Keratinocyte (primary cell): ENCODE measurements at regions not wholly inside any gene's neighbourhood (a gene's known extent, or its start where the extent isn't known, plus 50 kb on each side); places are given as distances from the start of the nearest gene placed in this dataset.

Source experiments
- DNase-seq: peaks from one replicate; pipeline ENCODE4 v3.0.0-alpha.2; 2011; ENCODE audit warnings: low read depth, missing footprints, low spot score
- FAIRE-seq: peaks from 2 replicates; lab custom pipeline; 2011; peaks lifted over from hg19 to GRCh38; lab: Jason Lieb, UNC
- H2AFZ ChIP-seq: 2 replicates; pipeline ENCODE4 v1.6.0; 2012; ENCODE audit warnings: low read length, control low read depth, inconsistent platforms; ENCODE audit not compliant: control insufficient read depth
- H3K27ac ChIP-seq: 2 replicates; pipeline ENCODE4 v1.5.1; 2011; ENCODE audit warnings: low read length; ENCODE audit not compliant: control insufficient read depth, insufficient read depth
- H3K27me3 ChIP-seq: 3 replicates; pipeline ENCODE4 v1.6.0; 2011; ENCODE audit warnings: low read length; ENCODE audit not compliant: control insufficient read depth, insufficient read depth; ENCODE audit errors: extremely low read depth
- H3K36me3 ChIP-seq, 2 experiments: 2 replicates in 1 of 2; 3 replicates in 1 of 2; pipeline ENCODE4 v1.5.1; 2011; ENCODE audit warnings: low read length in 2 of 2, mild to moderate bottlenecking in 1 of 2; ENCODE audit not compliant: control insufficient read depth in 2 of 2, insufficient read depth in 2 of 2; ENCODE audit errors: extremely low read depth in 1 of 2
- H3K4me1 ChIP-seq: 3 replicates; pipeline ENCODE4 v1.5.1; 2011; ENCODE audit warnings: low read length; ENCODE audit not compliant: control insufficient read depth, insufficient read depth; ENCODE audit errors: extremely low read depth
- H3K4me2 ChIP-seq: 3 replicates; pipeline ENCODE4 v1.6.0; 2011; ENCODE audit warnings: low read depth, low read length; ENCODE audit not compliant: control insufficient read depth, insufficient read depth; ENCODE audit errors: extremely low read depth
- H3K4me3 ChIP-seq, 3 experiments: fragments of 200-600 bp in 1 of 3; sonication (generic) in 1 of 3; 2 replicates in 2 of 3; 3 replicates in 1 of 3; pipeline ENCODE4 v1.5.1; 2011 to 2016; ENCODE audit warnings: low read length in 3 of 3, mild to moderate bottlenecking in 3 of 3, control low read depth in 2 of 3, inconsistent platforms in 1 of 3, low read depth in 1 of 3, mixed read lengths in 1 of 3, mixed run types in 1 of 3, moderate library complexity in 1 of 3; ENCODE audit not compliant: control insufficient read depth in 2 of 3, insufficient read depth in 2 of 3; ENCODE audit errors: extremely low read depth in 1 of 3
- H3K79me2 ChIP-seq: 2 replicates; pipeline ENCODE4 v1.6.0; 2012; ENCODE audit warnings: low read length; ENCODE audit not compliant: control insufficient read depth, insufficient read depth
- H3K9ac ChIP-seq: 3 replicates; pipeline ENCODE4 v1.6.0; 2011; ENCODE audit warnings: low read length; ENCODE audit not compliant: control insufficient read depth, insufficient read depth; ENCODE audit errors: extremely low read depth
- H3K9me1 ChIP-seq: 3 replicates; pipeline ENCODE4 v1.6.0; 2011; ENCODE audit warnings: low read length; ENCODE audit not compliant: control insufficient read depth, insufficient read depth; ENCODE audit errors: extremely low read depth
- H3K9me3 ChIP-seq: 2 replicates; pipeline ENCODE4 v1.5.1; 2012; ENCODE audit warnings: low read depth, low read length; ENCODE audit not compliant: control insufficient read depth
- H4K20me1 ChIP-seq: 3 replicates; pipeline ENCODE4 v1.6.0; 2011; ENCODE audit warnings: low read length; ENCODE audit not compliant: control insufficient read depth, insufficient read depth; ENCODE audit errors: extremely low read depth
- CTCF ChIP-seq, 3 experiments: IDR thresholded peaks in 1 of 3; conservative IDR thresholded peaks in 1 of 3; optimal IDR thresholded peaks in 1 of 3; 2 replicates in 2 of 3; 3 replicates in 1 of 3; pipeline versions ENCODE3 to v1.5.1; 2011; ENCODE audit warnings: low read length in 3 of 3, mild to moderate bottlenecking in 3 of 3, moderate library complexity in 2 of 3, control low read depth in 1 of 3, inconsistent platforms in 1 of 3; ENCODE audit not compliant: insufficient read depth in 2 of 3; ENCODE audit errors: extremely low read depth in 1 of 3
- EZH2 ChIP-seq: IDR thresholded peaks from one replicate; pipeline ENCODE4 v1.6.1; 2012; ENCODE audit warnings: inconsistent platforms, mild to moderate bottlenecking, low read length, moderate library complexity
- dilution Hi-C: fragments of 300-500 bp; cut with MboI; formaldehyde crosslinking; loops from one replicate; pipeline ENCODE4 v1.7.0; 2020; ENCODE audit warnings: low sequenced_read_pairs; ENCODE audit not compliant: extremely low pct_ligation_motif_present

DNA sequence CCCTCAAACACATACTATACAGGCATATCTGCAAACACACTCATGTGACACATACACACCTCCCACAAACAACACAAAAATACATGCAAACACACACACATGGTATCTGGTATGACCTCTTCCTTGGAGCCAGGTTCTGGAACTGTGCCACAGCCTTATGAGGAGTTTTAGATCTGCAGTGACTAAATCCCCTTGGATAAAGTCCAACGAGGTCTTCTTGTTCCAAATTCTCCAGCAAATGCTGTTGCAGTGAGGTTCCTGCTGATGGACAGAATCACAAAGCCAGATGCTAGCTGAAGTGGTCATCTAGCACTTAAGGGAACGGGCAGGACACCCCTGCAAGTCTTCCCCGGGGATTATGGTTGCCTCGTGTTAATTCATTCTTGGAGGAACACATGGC, 54.5 kb upstream of the DAPL1 start:
- Histone ChIP-seq H3K79me2 (no peaks in the 10 kb centered on the region), H3K27me3 (peaks cover 4% of the 10 kb centered on the region), H3K9ac (no peak overlapping the region), H3K4me2 (no peak overlapping the region), H2AFZ (no peak overlapping the region), H3K36me3 (no peaks in the 10 kb centered on the region), H4K20me1 (no peaks in the 10 kb centered on the region), H3K4me3 (no peak overlapping the region), H3K4me1 (no peaks in the 10 kb centered on the region), H3K9me1 (no peaks in the 10 kb centered on the region), H3K27ac (no peak overlapping the region), H3K9me3 (no peaks in the 10 kb centered on the region)
- dilution Hi-C loops, result no loop called here
- no peak for FAIRE-seq
- DNase-seq, result no peak
- TF ChIP-seq CTCF (optimal IDR thresholded peaks at IDR 0.05 in 1 of 3, IDR thresholded peaks at IDR 0.05 in 1 of 3, conservative IDR thresholded peaks at IDR 0.05 in 1 of 3; ENCODE audit: extremely low read depth in 1 of 3, insufficient read depth in 2 of 3, low read length in 3 of 3), result no peak
- no peak for TF ChIP-seq EZH2

- H2AFZ ChIP-seq, result no peak overlapping the region
- H4K20me1 ChIP-seq, result no peaks in the 10 kb centered on the region
- H3K9ac ChIP-seq, result no peak overlapping the region
- dilution Hi-C loops, result no loop called here
- no peak overlapping the region for H3K4me2 ChIP-seq
- TF ChIP-seq CTCF (optimal IDR thresholded peaks at IDR 0.05 in 1 of 3, IDR thresholded peaks at IDR 0.05 in 1 of 3, conservative IDR thresholded peaks at IDR 0.05 in 1 of 3; ENCODE audit: extremely low read depth in 1 of 3, insufficient read depth in 2 of 3, low read length in 3 of 3) (no peak), EZH2 (no peak)
- no peak overlapping the region for H3K4me3 ChIP-seq
- no peaks in the 10 kb centered on the region for H3K36me3 ChIP-seq
- DNase-seq, result no peak
- FAIRE-seq, result no peak
- no peaks in the 10 kb centered on the region for H3K9me1 ChIP-seq
- H3K4me1 ChIP-seq, result no peaks in the 10 kb centered on the region
- H3K27me3 ChIP-seq, result peaks cover 4% of the 10 kb centered on the region
- H3K79me2 ChIP-seq, result no peaks in the 10 kb centered on the region
- no peak overlapping the region for H3K27ac ChIP-seq
- no peaks in the 10 kb centered on the region for H3K9me3 ChIP-seq
Measured at GRCh38 chr2:158741625-158742024, 53.5 kb upstream of the DAPL1 start.
